Stimulated activated CD8-positive, alpha-beta memory T cell treated with anti-CD3 and anti-CD28 coated beads, Interleukin-15, amount 100 ng/mL, for 48 hours (primary cell): ENCODE measurements at regions not wholly inside any gene's neighbourhood (a gene's known extent, or its start where the extent isn't known, plus 50 kb on each side); places are given as distances from the start of the nearest gene placed in this dataset.
A peak's percentile ranks its signal among the peaks of the same experiment; 100 is the strongest.

ENCODE experiments used
- DNase-seq, 2 donors: peaks; one replicate each; pipeline ENCODE4 v3.0.0-alpha.2; 2020; ENCODE audit warnings: low read depth in 2 of 2

GRCh38 chr4:38311495-38312126 is 351.4 kb downstream of the PTTG2 start:
- DNase-seq, result no peak

GRCh38 chr4:38313175-38313574 is 350.8 kb upstream of the KLF3 start:
- no peak for DNase-seq

- no peak for DNase-seq
These were observed 349.9 kb upstream of the KLF3 start for GRCh38 chr4:38313999-38314561.

DNA sequence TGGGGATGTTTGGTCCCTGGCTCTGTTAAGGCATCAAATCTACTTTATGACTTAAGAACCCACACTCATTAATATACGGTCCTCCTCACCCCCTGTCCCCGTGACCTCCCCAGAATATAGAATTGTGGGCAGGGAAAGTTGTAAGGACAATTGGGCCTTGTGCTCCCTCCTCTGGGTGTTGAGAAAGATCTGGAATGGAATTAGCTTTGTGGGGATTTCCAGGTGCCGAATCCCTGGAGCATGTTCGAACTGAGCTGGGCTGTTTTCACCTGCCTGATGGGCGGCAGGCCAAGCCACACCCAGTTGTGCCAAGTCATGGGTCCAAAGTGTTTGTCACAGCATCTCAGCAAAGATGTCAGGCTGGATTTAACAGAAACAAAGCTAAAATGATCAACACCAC is 349.3 kb upstream of the KLF3 start:
- no peak for DNase-seq

- DNase-seq, result no peak
These were observed 348.7 kb upstream of the KLF3 start for GRCh38 chr4:38315286-38315685.

- DNase-seq, result no peak
These were observed 348.0 kb upstream of the KLF3 start for GRCh38 chr4:38316045-38316444.

DNA sequence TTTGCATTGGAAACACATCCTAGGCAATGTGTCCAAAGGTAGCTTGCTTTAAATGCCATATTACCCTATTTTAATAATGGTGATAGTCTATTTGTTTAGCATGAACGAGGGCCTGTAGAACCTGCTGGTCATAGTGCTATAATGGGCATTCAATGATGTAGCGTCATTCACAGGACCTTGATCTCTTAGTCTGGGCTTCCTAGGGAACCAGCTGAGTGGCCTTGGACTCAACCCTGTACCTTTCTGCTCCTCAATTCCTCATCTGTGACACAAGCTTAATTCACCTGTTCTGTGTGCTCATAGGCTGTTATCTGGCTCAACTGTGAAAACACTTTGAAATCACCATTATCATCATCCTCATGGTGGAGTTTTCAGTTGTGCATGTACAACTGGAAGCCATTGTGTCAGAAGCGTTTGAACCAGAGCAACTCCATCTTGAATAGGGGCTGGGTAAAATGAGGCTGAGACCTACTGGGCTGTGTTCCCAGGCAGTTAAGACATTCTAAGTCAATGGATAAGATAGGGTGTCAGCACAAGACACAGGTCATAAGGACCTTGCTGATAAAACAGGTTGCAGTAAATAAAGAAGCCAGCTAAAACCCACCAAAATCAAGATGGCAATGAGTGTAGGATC is 346.8 kb upstream of the KLF3 start:
- no peak for DNase-seq

- DNase-seq, result peak; percentile 65 to 69
These were observed 345.1 kb upstream of the KLF3 start for GRCh38 chr4:38318737-38319455.

- DNase-seq, result peak; percentile 81 to 83
These were observed 344.3 kb upstream of the KLF3 start for GRCh38 chr4:38319456-38320342.

DNA sequence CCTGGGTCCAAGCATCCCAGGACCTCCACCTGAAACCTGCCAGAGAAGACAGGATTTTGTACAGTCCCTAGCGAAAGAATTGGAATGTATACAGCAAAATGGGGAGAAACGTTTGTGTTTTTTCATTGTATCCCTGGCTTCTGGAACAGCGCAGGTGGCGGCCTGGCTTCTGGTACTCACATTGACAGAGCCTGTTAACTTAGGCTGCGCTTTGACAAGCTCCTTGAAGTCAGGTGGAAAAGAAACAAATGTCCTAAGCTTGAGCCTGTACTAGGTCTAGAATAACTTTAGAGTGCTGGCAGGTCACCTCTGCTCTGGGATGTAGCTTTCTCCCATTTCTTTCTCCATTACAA is 343.7 kb upstream of the KLF3 start:
- DNase-seq, result no peak

GRCh38 chr4:38320833-38321232 is 343.2 kb upstream of the KLF3 start:
- DNase-seq, result no peak

GRCh38 chr4:38322714-38323113 is 341.3 kb upstream of the KLF3 start:
- no peak for DNase-seq

DNA sequence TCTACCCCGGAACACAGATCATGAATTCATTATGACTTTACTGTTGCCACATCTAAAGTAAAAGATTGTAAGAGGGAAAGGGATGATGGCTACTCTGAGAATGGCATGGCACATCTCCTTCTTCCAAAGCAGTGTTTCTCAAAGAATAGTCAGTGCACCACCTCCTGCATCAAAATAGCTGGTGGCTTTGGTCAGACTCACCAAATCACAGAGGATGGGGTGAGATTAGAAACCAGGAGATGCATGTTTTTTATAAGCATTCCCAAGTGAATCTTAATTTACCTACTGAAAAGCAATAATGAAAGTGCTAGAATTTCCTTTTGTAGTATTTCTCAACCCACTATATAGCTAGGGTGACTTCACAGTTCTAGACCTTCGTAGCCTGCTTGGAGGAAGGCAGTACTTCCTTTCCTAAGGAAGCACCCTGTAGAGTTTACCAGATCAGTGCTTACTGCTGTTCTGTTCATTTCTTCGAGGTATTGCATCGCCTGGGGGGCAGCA is 340.8 kb upstream of the KLF3 start:
- no peak for DNase-seq

DNA sequence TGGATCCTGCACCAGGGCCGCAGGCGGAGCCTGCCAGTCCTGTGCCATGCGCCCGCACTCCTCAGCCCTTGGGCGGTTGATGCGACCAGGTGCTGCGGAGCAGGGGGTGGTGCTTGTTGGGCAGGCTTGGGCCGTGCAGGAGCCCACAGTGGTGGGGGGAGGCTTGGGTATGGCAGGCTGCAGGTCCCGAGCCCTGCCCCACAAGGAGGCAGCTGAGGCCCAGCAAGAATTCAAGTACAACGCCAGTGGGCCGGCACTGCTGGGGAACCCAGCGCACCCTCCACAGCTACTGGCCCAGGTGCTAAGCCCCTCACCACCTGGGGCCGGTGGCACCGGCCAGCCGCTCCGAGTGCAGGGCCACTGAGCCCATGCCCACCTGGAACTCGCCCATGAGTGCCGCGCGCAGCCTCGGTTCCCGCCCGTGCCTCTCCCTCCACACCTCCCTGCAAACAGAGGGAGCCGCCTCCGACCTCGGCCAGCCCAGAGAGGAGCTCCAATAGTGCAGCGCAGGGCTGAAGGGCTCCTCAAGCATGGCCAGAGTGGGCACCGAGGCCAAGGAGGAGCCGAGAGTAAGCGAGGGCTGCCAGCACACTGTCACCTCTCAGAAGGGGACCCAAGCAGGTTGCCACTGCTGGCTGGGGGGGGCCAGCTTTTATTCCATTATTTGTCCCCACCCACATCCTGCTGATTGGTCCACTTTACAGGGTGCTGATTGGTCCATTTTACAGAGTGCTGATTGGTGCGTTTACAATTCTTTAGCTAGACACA is 339.0 kb upstream of the KLF3 start:
- DNase-seq, result no peak

GRCh38 chr4:38325629-38325913 is 338.4 kb upstream of the KLF3 start:
- no peak for DNase-seq

- DNase-seq, result no peak
These were observed 337.5 kb upstream of the KLF3 start for GRCh38 chr4:38326499-38326898.

- DNase-seq, result no peak
These were observed 336.8 kb upstream of the KLF3 start for GRCh38 chr4:38327174-38327573.

GRCh38 chr4:38328989-38329729 is 334.8 kb upstream of the KLF3 start:
- DNase-seq, result no peak

DNA sequence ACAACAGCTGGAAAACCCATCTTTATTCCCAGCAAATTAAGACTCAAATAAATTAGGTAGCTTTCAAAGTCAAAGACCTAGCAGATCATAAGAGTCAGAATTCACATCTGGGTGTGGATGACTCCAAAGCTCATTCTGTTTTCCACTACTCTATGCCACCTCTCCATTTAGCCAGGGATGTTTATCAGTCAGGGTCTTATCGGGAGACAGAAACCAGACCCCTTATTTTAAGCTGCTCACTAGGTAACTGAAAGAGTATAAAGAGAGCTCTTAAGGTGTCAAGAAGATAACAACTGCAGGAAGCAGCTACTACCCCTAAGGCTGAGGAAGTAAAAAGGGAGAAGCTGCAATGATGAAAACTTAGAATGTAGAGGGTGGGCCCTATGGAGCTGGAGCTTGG is 333.7 kb upstream of the KLF3 start:
- DNase-seq, result no peak

GRCh38 chr4:38330936-38331335 is 333.1 kb upstream of the KLF3 start:
- no peak for DNase-seq

- no peak for DNase-seq
These were observed 331.3 kb upstream of the KLF3 start for GRCh38 chr4:38332699-38333098.
